Middle frontal gyrus (tissue), 1 donor: ENCODE measurements at regions not wholly inside any gene's neighbourhood (a gene's known extent, or its start where the extent isn't known, plus 50 kb on each side); places are given as distances from the start of the nearest gene placed in this dataset.

ENCODE experiments used
- DNase-seq: peaks from one replicate; pipeline ENCODE4 v3.0.0-alpha.2; 2015; ENCODE audit warnings: low spot score; ENCODE audit errors: extremely low spot score

GRCh38 chr13:83613524-83613923 is 268.8 kb downstream of the SLITRK1 start:
- no peak for DNase-seq

DNA sequence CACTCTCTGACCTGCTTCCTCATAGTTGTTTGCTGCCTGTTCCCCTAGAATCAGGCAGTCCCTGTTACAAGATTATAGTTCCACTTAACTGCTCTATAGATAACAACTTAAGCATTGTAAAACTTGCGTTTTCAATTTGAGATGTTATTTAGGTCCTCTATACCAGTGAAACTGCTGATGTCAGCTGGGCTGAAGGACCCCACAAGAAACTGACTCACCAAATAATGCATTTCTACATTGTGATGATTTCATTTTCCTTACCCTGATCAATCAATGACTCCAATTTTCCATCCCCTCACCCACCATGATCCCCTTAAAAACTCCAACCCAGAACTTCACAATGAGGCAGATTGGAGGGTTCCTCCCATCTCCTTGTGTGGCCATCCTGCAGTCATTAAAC is 280.7 kb downstream of the SLITRK1 start:
- DNase-seq, result no peak

DNA sequence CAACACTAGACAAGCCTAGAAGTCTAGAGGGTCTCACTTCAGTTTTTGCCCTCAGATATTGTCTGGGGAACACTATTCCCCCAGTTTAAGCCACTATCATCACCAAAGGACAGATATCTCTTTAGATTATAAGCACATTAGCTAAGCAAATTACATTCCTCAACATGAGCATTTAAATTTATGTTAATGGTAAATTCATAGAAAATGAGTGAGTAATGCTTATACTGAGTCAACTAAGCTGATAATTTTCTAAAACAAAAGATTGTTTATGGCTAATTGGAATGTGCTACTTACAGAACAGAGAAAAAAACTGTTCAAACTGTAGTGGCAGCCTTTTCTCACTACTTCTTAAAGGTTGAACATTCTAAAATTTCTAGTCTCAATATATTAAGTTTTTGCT is 290.2 kb downstream of the SLITRK1 start:
- DNase-seq, result no peak

DNA sequence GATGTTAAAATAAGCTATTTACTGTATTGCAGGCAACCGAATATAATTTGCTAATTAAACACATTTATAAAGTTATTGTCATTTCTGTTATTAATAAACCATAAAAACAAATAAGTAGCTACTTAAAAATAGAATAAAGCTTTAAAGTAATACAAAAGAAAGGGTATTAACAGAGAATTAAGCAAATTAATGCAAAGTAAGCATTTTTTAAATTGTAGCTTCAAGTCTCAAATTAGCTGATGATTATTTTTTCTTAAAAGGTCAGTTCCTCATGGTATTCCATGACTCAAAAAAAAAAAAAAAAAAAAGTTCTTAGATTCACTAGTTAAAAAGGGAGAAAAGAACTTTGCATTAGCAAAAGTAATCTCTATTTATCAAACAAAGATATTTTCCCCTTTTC is 292.5 kb downstream of the SLITRK1 start:
- no peak for DNase-seq

DNA sequence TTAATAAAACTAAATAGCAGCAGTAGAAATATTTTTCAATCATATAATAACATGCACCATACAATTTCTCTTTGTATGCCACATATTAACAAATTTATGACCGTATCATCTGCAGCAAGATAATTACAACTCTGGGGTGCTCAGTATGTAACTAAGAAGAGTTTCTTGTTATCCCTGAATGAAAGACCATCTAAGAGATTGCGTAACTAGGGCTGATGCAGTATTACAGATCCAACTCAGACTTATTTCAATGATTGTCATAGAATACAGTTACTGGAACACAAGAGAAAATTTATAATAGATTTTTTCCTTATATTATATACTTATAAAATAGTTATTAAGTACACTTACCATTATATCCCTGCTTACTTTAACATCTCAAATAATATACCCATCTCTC is 305.1 kb downstream of the SLITRK1 start:
- no peak for DNase-seq

DNA sequence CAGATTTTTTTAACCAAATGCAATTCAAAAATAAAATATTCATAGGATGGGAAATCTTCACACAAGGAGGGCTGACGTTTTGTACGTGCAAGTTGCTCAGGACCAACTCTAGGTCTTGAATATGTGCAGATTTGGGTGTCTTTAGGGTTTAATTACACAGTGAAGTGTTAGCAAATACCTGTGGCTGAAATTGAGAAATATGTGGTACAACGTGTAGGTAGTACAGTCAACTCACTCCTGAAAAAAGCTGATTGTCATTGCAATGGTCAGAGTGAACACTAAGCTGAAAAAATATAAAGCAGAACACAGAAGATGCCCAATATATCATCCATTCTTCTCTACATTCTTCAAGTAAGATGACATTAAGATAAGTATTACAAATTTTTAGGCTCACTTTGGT is 314.3 kb downstream of the SLITRK1 start:
- DNase-seq, result no peak

- no peak for DNase-seq
Measured at GRCh38 chr13:83563499-83563898, 318.8 kb downstream of the SLITRK1 start.

GRCh38 chr13:83557845-83558244 is 324.4 kb downstream of the SLITRK1 start:
- no peak for DNase-seq

GRCh38 chr13:83549671-83550070 is 332.6 kb downstream of the SLITRK1 start:
- DNase-seq, result no peak

- DNase-seq, result no peak
Measured at GRCh38 chr13:83547043-83547442, 335.2 kb downstream of the SLITRK1 start.

- no peak for DNase-seq
Measured at GRCh38 chr13:83546476-83546875, 335.8 kb downstream of the SLITRK1 start.

DNA sequence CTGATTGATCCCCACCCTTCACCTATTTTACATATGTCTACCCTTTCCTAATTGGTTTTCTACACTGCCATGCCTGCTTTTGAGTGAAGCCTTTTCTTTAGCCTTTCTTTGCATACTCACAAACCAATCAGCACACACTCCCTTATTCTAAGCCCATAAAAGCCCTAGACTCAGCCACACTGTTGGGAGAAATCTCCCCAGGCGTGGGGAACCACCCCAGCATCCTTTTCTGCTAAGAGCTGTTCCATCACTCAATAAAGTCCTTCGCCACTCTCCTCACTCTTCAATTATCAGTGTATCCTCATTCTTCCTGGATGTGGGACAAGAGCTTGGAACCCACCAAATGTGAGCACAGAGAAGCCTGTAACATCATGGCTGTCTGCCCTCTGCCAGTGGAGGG is 343.6 kb downstream of the SLITRK1 start:
- no peak for DNase-seq

GRCh38 chr13:83536941-83537340 is 345.3 kb downstream of the SLITRK1 start:
- DNase-seq, result no peak

GRCh38 chr13:83536153-83536552 is 346.1 kb downstream of the SLITRK1 start:
- no peak for DNase-seq

DNA sequence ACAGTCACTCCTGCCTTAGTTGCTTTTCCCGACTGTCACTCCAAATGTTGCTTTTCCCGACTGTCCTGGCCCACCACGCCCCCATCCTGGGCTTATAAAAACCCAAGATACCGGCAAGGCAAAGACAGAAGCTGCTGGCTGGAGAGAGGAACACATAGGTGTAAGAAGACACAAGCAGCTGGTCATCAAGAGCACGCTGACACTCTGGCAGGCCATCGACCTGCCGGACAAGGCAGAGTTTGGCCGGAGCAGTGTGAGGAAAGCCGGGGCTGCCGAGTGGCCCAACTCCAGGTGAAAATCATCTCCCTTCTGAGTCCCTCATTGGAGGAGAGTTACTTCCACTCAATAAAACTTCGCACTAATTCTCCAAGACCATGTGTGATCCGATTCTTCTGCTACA is 349.5 kb downstream of the SLITRK1 start:
- DNase-seq, result no peak

DNA sequence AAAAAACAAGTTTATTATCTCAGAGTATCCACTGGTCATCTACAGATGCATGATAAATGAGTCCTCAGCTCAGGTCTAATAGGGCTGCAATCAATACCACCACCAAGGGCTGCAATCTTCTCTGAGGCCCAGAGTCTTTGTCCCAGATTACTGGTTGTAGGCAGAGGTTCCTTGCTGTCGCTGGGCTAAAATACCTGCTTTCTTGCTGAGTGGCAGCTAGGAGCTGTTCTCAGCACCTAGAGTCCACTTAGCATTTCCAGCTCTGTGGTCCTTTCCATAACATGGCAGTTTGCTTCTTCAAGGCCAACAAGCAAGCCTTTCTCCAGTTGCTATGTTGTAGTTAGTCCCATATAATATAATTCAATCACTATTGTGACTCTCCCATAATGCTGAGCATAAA is 351.3 kb downstream of the SLITRK1 start:
- DNase-seq, result no peak

DNA sequence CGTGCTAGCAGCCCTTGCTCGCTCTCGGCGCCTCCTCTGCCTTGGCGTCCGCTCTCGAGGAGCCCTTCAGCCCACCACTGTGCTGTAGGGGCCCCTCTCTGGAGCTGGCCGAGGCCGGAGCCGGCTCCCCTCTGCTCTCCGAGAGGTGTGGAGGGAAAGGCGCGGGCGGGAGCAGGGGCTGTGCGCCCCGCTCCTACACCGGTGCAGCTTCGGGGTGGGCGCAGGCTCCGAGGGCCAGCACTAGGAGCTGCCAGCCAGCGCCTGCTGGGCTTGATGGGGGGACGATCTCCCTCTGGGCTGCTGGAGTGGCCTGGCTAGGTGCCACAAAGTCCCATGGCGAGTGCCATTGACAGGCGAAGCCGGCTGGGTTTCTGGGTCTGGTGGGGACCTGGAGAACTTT is 365.5 kb downstream of the SLITRK1 start:
- no peak for DNase-seq

DNA sequence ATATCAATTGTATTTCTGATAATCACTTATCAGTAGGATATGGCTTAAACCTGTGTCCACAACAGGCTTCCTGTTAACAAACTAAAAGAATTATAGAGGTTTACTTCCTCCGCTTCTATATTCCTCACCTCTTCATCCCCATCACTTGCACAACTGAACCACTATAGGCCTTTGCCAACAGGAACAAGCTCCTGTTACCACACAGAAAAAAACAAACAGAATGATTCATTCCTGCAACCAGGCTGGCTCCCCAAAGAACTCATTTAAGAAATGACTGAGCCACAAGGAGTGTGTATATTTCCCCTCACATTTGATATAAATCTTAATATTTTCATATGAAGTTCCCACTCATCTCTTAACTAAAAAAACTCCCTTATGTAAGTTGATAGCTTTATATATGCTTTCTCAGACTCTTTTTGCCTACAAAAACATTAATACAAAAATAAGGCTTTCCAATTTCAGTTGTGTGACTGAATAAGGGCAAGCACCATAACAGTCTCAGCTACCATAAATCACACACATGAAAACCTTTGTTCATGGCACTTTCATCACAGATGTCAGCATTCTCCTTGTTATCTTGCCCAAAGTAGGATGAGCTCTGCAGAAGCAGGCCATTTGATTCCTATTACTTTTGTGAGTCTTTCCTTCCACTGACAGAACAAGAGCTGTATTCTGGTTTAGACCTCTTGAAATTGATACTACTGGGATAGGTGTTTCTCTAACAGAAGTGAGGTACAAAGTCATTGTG is 366.8 kb downstream of the SLITRK1 start:
- no peak for DNase-seq

GRCh38 chr13:83508771-83509301 is 373.4 kb downstream of the SLITRK1 start:
- DNase-seq, result no peak

- DNase-seq, result no peak
Measured at GRCh38 chr13:83503424-83503823, 378.9 kb downstream of the SLITRK1 start.

DNA sequence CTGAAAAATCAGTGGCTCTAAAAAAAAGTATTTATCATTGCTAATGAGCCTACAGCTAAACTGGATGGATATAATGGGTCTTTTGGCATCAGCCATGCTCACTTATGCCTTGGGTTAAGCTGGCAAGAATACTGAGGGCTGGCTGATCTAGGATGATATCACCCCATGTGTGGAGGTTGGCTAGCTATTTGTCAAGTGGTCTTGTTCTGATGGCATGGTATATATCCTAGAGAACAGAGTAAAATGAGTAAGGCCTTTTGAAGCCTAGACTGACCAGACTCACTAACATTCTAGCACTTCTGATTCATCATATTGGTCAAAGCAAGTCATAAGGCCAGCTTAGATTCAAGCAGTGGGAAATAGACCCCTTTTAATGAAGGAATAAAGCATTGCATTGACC is 383.0 kb downstream of the SLITRK1 start:
- DNase-seq, result no peak

GRCh38 chr13:83498481-83499190 is 383.6 kb downstream of the SLITRK1 start:
- no peak for DNase-seq

DNA sequence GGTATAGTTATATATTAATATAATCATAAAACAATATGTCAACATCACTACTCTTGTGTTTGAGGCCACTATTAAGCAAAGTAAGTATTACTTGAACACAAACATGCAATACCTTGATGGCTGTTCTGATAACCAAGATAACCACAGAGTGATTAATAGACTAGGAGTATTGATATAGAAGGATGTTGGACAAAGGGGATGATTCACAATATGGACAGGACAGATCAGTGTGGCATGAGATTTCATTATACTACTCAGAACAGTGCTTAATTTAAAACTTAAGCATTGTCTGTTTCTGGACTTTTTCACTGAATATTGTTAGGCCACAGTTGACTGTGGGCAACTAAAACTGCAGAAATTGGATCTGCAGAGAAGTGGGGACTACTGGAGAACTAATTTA is 384.2 kb downstream of the SLITRK1 start:
- no peak for DNase-seq
